NCI-H526 treated with DMSO at 0.1 percent for 48 hours (cell line): ENCODE measurements at regions not wholly inside any gene's neighbourhood (a gene's known extent, or its start where the extent isn't known, plus 50 kb on each side); places are given as distances from the start of the nearest gene placed in this dataset.
"Not testable (repeated sequence)": the region's sequence is repeated elsewhere in the genome, so short reads cannot be mapped to it uniquely, and the experiment has no call there.

Experiments used
- DNase-seq: peaks from one replicate; lab custom pipeline; 2025; lab: John Stamatoyannopoulos, UW

DNA sequence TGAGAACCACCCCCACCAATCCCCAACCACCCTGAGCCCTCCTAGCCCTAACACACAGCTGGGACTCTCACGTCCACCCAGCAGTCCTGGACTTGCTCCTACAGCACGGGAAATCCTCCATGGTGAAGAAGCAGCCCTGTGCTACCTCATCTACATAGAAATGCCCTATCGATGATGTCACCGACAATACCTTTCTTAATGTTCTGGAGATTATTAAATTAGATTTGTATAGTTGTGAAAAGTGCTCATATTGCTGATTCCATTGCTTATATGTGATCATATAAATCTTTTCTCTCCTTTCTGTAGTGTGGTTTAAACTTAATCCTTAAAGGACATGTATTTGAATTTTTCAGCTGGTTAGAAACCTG lies 97.1 kb downstream of the PPIAL4G start:
- DNase-seq: not testable (repeated sequence)

DNA sequence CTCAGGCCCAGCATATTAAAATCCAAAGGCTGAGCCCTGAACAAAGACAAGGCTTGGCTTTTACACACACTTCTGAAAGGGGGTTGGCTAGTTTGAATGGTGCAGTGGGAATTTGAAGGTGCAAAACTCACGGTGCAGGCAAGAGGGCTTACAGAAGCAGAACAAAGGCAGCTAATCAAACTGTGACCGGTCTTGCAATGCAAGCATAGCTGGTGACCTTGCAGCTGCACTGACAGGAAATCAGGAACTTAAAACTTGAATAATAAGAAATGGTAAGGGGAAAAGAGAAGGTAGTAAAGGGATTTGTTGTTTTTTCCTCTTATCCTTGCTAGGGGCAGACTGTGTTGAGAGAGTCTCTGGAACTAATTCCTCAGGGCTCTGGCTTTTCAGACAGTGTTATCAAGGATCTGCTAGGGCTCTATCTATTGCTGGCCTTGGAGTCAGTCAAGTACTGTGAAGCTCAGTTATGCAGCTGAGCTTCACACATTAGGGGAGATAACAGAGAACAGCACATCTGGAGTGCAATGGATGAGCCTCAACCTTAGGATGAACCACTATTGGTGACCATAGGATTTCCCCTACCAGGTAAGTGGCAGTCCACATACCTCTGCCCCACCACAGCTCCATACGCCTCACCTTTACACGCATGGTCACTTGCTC lies 97.6 kb downstream of the PPIAL4G start:
- DNase-seq: no peak

DNA sequence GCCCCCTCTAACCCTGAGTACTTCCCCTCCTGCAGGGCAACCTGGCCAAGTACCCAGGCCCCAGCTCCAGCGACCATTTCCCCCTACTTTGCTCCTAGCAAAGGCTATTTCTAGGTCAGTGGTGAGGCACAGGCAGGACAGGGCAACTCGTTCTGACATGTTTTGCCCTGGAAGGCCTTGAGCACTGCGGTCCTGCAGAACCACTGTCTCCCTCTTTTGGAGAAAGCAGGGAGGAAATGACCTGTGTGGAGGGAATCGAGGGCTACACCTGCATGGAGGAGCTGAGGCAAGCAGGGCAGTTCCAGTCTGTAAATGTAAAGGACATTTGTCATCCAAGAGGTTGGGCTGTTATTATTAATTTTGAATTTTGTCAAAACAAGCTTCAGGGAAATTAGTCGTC lies 99.1 kb downstream of the PPIAL4G start:
- no peak for DNase-seq

DNA sequence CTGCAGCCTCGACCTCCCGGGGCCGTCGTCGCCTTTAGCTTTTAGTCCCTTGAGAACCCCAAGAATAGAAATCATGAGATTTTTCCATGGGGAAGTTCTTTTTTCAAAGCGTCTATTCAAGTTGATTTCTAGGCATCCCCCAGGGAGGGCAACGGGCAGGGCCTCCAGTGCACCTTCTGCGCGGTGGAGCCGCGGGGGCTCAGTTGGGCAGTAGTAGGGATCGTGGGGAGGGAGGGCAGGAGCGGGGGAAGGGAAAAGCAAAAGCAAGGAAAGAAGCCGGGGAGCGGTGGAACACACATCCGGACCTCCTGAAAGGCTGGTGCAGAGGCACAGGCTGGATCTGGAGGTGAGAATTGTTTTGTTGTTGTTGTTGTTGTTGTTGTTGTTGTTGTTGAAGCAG lies 103.4 kb downstream of the PPIAL4G start:
- DNase-seq: no peak

DNA sequence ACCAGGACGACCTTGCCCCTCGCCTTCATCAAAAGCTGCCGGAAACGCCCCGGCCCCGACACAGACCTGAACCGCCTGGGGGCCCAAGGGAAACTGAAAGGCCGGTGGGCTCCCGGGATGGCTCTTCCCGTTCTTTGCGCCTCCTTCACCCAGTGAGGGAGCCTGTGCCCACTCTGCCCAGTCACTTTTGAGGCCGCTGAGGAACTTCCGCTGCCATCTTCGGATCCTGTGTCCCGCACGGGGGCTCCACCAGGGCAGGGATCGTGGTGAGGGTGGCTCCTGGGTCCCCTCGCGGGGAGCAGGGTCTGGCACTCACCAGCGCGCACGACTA lies 104.0 kb downstream of the PPIAL4G start:
- no peak for DNase-seq

DNA sequence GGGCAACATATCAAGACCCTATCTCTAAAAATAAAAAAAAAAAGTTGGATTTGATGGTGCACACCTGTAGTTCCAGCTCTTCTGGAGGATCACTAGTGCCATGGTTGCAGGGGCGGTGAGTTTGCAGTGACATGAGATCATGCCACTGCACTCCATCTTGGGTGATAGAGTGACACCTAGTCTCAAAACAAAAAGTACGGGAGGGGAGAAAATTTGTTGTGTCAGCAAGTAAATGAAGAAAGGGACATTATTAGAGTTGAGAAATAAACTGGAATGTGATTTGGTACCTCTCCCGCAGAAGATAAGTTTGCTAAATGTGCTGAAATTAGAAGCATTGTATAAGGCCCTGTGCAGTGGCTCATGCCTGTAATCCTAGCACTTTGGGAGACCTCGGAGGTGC lies 105.1 kb downstream of the PPIAL4G start:
- DNase-seq: not testable (repeated sequence)

DNA sequence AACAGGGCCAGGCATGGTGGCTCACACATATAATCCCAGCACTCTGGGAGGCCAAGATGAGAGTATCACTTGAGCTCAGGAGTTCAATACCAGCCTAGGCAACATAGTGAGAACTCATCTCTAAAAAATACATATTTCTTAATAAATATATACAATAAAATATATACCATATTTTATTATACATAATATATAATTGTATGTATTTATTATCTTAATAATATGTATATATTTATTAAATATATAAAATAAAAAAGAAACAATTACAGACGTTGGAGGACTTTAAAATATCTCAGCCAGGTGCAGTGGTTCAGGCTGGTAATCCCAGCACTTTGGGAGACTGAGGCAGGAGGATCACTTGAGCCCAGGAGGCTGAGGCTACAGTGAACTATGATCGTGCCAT lies 106.1 kb downstream of the PPIAL4G start:
- DNase-seq: not testable (repeated sequence)

DNA sequence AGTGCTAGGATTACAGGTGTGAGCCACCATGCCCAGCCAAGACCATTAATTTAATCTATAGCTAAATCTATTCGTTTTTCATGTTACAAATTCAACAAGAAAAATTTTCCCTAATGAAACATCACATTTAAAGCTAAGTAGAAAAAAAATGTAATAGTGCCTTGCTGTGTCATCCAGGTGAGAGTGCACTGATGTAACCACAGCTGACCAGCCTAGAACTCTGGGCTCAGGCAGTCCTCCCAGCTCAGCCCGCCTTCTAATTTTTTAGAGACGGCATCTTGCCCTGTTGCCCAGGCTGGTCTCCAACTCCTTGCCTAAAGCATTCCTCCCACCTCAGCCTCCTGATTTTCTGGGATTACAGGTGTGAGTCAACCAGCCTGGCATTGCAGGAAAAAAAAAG lies 109.0 kb downstream of the PPIAL4G start:
- DNase-seq: no peak

DNA sequence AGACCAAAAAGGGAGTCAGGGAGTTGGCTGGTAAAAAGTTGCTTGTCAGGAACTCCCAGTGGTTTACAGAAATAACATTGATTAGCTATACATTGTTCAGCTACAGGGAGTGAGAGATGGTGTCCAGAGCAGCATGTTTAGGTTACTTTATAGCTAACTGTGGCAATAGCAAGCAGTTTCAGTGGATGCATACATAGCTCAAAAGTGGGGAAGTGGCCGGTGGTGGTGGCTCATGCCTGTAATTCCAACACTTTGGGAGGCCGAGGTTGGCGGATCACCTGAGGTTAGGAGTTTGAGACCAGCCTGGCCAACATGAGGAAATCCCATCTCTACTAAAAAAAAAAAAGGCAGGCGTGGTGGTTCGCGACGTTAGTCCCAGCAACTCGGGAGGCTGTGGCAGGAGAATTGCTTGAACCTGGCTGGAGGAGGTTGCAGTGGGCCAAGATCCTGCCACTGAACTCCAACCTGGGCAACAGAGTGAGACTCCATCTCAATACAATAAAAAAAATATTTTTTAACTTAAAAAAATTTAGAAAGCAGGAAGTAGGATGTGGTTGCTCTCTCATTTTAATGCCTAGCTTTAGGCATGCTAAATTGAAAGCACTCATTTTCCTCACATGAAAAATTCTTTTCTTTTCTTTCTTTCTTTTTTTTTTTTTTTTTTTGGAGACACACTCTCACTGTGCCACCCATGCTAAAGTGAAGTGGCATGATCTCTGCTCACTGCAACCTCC lies 109.7 kb downstream of the PPIAL4G start:
- DNase-seq: no peak

DNA sequence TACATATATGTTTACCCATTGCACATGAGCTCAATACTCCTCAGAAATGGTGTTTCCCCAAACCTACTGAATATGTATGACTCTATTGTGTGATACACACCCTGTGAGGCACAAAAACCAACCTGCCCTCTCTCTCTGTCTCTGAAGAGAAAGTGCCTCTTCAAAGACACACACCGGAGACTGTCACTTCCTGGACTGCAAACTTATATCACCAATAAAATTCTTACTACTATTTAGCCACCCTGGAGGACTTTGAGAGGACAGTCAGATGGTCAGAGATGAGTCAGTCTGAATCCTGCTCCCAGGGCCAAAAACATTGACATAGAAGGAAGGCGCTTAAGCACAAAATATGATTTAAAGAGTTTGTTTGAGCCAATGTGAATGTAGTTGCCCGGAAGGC lies 110.4 kb downstream of the PPIAL4G start:
- DNase-seq: no peak

DNA sequence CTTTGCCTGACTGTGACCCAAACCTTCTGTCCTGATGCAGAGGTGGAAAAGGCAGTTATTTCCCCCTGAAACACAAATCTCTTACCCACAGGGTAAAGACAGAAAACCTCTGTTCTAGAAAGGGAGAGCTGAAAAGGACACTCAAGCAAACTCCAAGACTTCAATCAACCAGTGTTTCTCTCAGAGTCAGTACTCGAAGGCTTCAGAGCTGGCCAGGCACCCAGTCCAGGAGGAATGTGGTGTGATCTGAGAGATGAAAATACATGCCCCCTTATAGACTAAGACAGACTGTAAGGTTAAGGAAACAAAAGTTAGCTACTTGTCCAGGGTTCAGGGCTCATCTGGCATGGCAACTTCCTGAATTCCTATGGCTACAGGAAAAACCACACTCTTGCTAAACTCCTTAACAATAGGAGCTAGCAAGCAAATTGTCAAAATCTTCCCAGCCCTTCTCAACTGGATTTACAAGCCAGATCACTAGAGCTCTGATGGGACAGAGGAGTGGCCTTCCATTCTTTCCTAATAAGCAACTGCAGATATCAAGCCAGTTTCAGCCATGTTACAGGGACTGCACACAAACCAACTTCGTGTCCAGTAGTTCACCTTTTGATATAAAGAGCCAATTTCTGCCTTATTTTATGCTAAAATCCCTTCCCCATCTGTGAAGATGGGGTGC lies 110.9 kb downstream of the PPIAL4G start:
- not testable (repeated sequence) for DNase-seq

DNA sequence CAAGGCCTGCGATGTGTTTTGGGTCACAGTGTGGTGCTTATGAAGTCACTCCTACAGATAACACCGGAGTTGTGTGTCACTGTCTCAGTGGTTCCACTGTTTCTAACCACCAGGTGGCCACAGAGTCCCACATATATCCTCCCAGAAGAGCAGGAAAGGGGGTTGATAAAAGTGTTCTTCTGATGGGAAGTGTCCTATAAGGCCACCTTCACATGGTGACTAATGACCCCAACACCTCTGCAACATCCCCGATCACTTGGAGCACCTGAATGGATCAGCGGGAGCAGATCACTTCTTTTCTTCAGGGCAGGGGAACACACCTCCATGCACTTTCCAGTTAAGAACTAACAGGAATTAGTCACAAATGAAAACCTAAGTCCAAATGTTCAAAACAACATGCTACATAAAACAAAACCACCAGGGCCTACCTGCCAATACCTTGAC lies 111.5 kb downstream of the PPIAL4G start:
- peak; percentile 85 for DNase-seq

DNA sequence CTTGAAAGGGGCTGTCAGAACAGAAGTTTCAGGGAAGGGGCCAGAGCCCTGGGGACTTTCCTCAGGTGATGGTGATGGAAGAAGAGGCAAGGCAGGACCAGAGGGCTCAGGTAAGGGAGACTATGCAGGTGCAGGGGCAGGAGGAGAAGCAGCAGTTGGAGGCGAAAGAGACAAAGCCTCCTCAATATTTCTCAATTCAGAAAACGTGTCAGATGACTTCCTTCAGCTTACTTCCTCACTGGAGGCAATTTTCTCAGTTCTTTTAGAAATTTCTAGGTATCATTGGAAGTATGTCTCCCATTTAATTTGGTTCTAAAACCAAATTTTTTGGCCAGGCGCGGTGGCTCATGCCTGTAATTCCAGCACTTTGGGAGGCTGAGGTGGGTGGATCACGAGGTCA lies 112.4 kb downstream of the PPIAL4G start:
- not testable (repeated sequence) for DNase-seq

DNA sequence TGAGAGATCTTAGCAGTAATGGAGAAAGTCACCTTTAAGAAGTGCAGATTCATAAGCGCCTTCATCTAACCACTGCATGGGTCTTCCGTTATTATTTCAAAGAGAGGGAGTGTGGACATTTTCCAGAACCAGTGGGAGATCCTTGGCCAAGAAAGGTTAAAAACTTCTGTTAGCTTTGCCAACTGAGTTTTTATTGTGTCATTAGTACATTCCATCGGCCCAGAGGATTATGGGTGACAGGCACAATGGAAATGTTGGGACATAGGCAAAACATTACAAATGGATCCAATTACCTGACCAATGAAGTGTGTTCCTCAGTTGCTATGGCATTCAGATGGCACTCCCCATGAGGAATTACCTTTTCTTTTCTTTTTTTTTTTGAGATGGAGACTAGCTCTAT lies 115.5 kb downstream of the PPIAL4G start:
- no peak for DNase-seq

DNA sequence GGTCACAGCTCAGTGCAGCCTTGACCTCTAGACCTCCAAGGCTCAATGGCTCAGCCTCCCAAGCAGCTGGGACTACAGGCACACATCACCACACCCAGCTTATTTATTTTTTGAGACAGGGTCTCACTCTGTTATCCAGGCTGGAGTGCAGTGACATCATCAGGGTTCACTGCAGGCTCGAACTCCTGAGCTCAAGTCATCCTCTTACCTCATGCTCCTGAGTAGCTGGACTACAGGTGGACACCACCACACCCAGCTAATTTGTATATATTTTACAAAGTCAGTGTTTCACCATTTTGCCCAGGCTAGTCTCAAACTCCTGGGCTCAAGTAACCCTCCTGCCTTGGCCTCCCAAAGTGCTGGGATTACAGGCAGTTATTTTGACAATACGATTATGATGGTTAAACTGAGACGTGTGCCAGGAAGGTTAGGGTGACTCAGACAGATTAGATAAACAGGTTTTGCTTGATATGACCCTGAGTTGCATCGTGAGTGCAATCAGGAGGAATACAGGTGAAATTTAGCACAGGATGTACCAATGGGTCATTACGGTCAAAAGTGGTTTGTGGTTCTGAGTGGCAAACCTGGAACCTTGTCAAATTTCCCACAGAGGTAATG lies 116.9 kb downstream of the PPIAL4G start:
- not testable (repeated sequence) for DNase-seq

DNA sequence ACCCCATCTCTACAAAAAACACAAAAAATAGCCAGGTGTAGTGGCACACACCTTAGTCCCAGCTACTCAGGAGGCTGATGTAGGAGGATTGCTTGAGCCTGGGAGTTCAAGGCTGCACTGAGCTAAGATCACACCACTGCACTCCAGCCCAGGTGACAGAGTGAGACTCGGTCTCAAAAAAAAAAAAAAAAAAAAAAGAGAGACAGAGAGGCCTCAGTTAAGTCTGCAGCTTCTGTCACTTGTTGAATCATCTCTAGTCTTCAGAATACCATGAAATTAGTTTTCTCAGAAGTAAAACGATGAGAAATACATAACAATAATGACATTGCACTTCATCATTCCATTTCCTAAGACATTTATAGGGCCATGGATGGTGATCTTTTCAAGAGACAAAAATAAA lies 118.0 kb downstream of the PPIAL4G start:
- not testable (repeated sequence) for DNase-seq

DNA sequence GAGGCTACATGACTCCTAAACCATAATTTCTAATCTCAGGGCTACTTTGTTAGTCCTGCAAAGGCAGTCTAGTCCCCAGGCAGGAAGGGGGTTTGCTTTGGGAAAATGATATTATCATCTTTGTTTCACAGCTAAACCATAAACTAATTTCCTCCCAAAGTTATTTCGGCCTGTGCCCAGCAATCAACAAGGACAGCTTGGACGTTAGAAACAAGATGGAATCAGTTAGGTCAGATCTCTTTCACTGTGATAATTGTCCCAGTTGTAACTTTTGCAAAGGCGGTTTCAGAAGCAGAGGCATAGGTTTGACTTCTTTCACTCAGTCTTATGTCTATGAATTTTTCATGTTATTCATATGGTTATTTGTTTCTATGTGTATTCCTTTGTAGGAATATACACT lies 119.1 kb downstream of the PPIAL4G start:
- not testable (repeated sequence) for DNase-seq

DNA sequence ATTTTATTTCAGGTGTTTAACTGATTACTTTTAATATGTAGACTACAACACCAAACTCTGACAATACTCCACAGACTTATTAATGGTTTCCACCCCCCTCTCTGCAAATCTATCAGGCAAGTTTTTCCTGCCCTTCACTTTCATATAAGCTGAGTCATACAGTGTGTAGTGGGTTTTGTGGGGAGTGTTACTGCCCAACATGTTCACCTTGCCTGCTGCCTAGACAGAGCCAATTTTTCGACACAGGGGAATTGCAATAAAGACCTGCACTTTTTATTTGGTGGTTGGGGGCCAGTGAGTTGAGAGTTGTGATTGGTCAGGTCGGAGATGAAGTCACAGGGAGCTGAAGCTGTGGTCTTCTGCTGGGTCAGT lies 119.7 kb downstream of the PPIAL4G start:
- no peak for DNase-seq

DNA sequence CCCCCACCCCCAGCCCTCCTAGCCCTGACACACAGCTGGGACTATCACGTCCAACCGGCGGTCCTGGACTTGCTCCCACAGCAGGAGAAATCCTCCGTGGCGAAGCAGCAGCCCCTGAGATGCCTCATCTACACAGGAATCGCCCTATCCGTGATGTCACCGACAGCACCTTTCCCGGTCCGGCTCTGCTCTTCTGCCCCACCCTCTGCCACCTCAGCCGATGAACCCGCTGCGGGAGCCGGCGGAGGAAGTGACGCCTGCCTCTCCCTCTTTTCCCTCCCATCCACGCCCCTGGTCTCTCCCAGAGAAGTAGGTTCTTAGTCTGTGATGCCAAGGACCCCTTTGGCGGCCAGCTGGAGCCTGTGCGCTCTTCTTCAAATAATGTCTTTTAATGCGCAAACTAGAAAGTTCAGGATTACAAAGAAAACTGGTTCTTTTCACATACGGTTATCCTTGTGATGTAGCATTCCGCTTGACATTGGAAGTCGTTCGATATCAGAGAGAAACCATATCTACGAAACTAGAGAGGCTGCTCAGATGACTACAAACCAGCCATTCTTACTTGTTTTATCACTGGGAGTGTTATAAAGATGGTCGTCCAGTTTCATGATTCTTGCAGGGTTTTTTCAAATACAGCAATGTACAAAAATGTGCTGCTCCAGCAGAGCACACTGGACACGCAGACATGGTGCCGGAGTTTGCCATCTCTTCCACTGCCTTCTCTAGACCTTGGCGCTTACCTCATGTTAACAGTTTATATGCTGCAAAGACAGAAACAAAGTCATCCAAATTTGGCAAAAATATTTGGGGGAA lies 120.3 kb downstream of the PPIAL4G start:
- no peak for DNase-seq

DNA sequence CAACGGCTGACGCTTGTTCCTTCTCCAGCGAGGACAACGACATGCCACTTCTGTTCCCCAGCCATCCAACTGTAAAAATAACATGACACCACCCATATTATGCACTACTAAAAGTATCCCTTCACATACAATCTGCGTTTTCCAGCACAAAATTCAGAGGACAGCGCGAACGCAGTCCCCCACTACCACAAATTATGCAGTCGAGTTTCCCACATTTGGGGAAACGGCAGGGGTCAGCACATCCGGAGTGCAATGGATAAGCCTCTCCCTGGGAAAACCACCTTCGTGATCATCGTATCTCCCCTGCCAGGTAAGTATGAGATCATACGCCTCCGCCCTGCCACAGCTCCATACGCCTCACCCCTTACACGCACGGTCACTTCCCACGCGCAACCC lies 120.9 kb downstream of the PPIAL4G start:
- no peak for DNase-seq

DNA sequence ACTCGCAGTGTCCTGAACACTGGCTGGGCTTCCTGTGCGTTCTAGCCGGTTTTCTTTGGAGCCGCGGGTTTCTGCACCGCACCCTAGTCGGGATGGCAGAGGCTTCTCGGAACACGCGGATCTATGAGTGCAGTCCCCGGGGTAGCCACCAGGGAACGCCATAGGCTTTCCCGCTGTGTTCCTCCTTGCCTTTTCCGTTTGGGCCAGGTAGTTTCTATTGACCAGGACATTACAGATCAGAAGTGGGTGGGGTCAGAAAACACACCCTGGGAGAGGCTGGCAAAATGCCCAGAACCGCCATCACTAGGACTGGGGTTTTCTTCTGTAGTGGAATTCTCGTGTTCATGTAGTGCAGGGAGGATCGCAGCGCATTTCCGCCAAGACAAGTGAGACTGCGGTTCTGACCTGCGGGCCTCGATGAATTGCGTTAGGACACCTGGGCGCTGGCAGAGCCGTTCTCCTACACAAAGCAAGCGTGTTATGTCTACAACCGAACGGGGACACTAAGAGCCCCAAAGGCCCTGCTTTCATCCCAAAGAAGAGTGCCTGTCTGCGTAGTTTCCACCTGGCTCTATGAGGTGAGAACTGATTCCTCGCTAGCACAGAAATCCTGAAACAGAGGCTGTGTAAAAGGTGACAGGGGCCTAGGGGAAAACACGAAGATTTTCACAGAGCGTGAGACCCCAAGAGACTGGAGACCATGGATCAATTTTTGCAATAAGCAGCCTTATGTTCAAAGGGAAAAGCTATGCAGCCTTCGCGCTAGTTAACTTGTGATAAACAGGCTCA lies 121.5 kb downstream of the PPIAL4G start:
- DNase-seq: not testable (repeated sequence)
